Liver (tissue), 8 donors: ENCODE measurements at regions not wholly inside any gene's neighbourhood (a gene's known extent, or its start where the extent isn't known, plus 50 kb on each side); places are given as distances from the start of the nearest gene placed in this dataset.

ENCODE experiments used
- DNase-seq: peaks from one replicate; pipeline ENCODE4 v3.0.0-alpha.2; 2017; ENCODE audit warnings: low spot score
- H3K27ac ChIP-seq, 2 donors: one replicate each; pipeline ENCODE4 v1.7.0; 2013; ENCODE audit warnings: inconsistent platforms in 2 of 2, low read length in 2 of 2, control low read depth in 1 of 2, low read depth in 1 of 2, mild to moderate bottlenecking in 1 of 2
- H3K27me3 ChIP-seq, 4 donors: one replicate each; pipeline versions ENCODE4 v1.6.1 to v1.7.0; 2013; ENCODE audit warnings: low read length in 3 of 4, inconsistent platforms in 1 of 4, mild to moderate bottlenecking in 1 of 4, moderate library complexity in 1 of 4; ENCODE audit not compliant: control insufficient read depth in 4 of 4, insufficient read depth in 4 of 4
- H3K36me3 ChIP-seq, 4 donors: one replicate each; pipeline versions ENCODE4 v1.6.1 to v1.7.0; 2013; ENCODE audit warnings: low read length in 3 of 4, mild to moderate bottlenecking in 3 of 4, low read depth in 1 of 4, moderate library complexity in 1 of 4; ENCODE audit not compliant: control insufficient read depth in 4 of 4, insufficient read depth in 3 of 4
- H3K4me1 ChIP-seq, 4 donors: one replicate each; pipeline versions ENCODE4 v1.6.1 to v1.7.0; 2013; ENCODE audit warnings: low read length in 3 of 4, mild to moderate bottlenecking in 3 of 4, moderate library complexity in 1 of 4; ENCODE audit not compliant: control insufficient read depth in 4 of 4, insufficient read depth in 4 of 4
- H3K4me3 ChIP-seq, 3 donors: one replicate each; pipeline versions ENCODE4 v1.6.1 to v1.7.0; 2013; ENCODE audit warnings: low read length in 3 of 3, control low read depth in 1 of 3, low read depth in 1 of 3, mild to moderate bottlenecking in 1 of 3
- H3K9ac ChIP-seq, 2 donors: one replicate each; pipeline ENCODE4 v1.7.0; 2013; ENCODE audit warnings: low read length in 2 of 2, mild to moderate bottlenecking in 2 of 2, moderate library complexity in 2 of 2, control low read depth in 1 of 2, low read depth in 1 of 2
- H3K9me3 ChIP-seq, 4 donors: one replicate each; pipeline versions ENCODE4 v1.6.1 to v1.7.0; 2013; ENCODE audit warnings: low read length in 3 of 4; ENCODE audit not compliant: control insufficient read depth in 4 of 4
- EGR1 ChIP-seq, 2 donors: IDR thresholded peaks; 2 replicates each; pipeline ENCODE4 v1.6.1; 2016 to 2018; ENCODE audit warnings: antibody characterized with exemption in 2 of 2, low read depth in 2 of 2
- FOXA1 ChIP-seq: IDR thresholded peaks from 2 replicates; pipeline ENCODE4 v1.6.1; 2016; ENCODE audit warnings: antibody characterized with exemption
- FOXA2 ChIP-seq: IDR thresholded peaks from 2 replicates; pipeline ENCODE4 v1.6.1; 2016; ENCODE audit warnings: antibody characterized with exemption
- GABPA ChIP-seq, 2 donors: IDR thresholded peaks in 1 of 2; conservative IDR thresholded peaks in 1 of 2; 2 replicates each; pipeline ENCODE4 v1.6.1; 2016; ENCODE audit warnings: antibody characterized with exemption in 2 of 2, mild to moderate bottlenecking in 1 of 2, moderate library complexity in 1 of 2
- HNF4A ChIP-seq, 2 donors: conservative IDR thresholded peaks; 2 replicates each; pipeline ENCODE4 v1.6.1; 2016; ENCODE audit warnings: antibody characterized with exemption in 2 of 2, mild to moderate bottlenecking in 2 of 2
- HNF4G ChIP-seq: IDR thresholded peaks from 2 replicates; pipeline ENCODE4 v1.6.1; 2016; ENCODE audit warnings: antibody characterized with exemption
- JUND ChIP-seq, 2 donors: IDR thresholded peaks; 2 replicates each; pipeline ENCODE4 v1.6.1; 2016; ENCODE audit warnings: antibody characterized with exemption in 2 of 2
- NR2F2 ChIP-seq: IDR thresholded peaks from 2 replicates; pipeline ENCODE4 v1.6.1; 2016; ENCODE audit warnings: antibody characterized with exemption
- SP1 ChIP-seq: IDR thresholded peaks from 2 replicates; pipeline ENCODE4 v1.6.1; 2018; ENCODE audit warnings: antibody characterized with exemption, mild to moderate bottlenecking
- TAF1 ChIP-seq: conservative IDR thresholded peaks from 2 replicates; pipeline ENCODE4 v1.6.1; 2016; ENCODE audit warnings: antibody characterized with exemption, mild to moderate bottlenecking
- YY1 ChIP-seq: IDR thresholded peaks from 2 replicates; pipeline ENCODE4 v1.6.1; 2016; ENCODE audit warnings: antibody characterized with exemption, mild to moderate bottlenecking
- WGBS: extraction: QIAGEN DNeasy Blood & Tissue Kit; methylation state at CpG from one replicate; pipeline ENCODE4 v1.1.7; 2013; 5-methylcytosine and 5-hydroxymethylcytosine counted together
- TF ChIP-seq, protein P1 (sequence below): IDR thresholded peaks from 2 replicates; pipeline ENCODE4 v1.6.1; 2016; ENCODE audit warnings: antibody characterized with exemption
- TF ChIP-seq, protein P2 (sequence below): IDR thresholded peaks from 2 replicates; pipeline ENCODE4 v1.6.1; 2016; ENCODE audit warnings: antibody characterized with exemption
- TF ChIP-seq, protein P3 (sequence below): IDR thresholded peaks from 2 replicates; pipeline ENCODE4 v1.6.1; 2016; ENCODE audit warnings: antibody characterized with exemption, mild to moderate bottlenecking
- TF ChIP-seq, protein P4 (sequence below): fragments of 150-350 bp; IDR thresholded peaks from 2 replicates; pipeline ENCODE4 v1.5.1; 2017; ENCODE audit warnings: improper control_type of control experiment, low read depth, low read length; ENCODE audit not compliant: missing input control
- donor health status: healthy.
- donor health status: healthy.
- donor health status: healthy.
- donor health status: healthy.
- donor health status: healthy.

DNA sequence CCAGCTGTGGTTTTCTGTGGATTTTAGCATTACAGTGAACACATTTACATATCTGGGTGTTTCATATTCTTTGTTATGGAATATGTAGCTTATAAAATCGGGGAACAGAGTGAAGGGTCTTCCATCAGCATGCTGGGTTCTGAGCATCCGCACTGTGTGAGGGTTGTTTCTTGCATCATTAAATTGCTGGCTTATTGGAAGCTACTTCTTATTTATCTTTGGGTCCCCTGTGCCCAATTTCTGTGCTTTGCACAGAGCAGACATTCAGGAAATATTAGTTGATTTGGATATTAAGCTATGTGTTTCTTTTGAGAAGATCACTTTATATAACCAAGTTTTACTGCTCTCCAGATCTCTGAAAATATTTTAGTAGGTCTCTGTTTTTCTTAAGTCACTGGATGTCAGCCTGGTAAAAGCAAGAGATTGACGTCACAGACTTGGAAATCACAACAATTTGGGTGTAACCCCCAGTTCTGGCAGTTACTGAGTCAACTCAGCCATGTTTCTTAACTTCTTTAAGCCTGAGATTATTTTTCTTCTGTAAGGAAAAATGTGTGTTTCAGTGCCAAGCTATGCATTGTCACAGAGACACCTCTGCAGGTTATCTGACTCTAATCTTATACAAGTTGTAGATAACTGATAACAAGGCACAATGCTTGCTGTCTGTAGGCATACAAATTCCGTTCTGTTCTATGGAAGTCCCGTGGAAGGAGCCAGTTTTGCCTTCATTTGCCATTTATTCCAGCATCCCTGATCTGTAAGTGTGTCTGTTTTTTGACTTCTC, 258.3 kb upstream of the KAZN start:
- H3K36me3 ChIP-seq, result no peaks in the 10 kb centered on the region
- H3K4me3 ChIP-seq, result no peak overlapping the region
- peaks cover 0 to 4% (median 1%) of the 10 kb centered on the region in 4 donors for H3K27me3 ChIP-seq
- no peak for DNase-seq
- TF ChIP-seq JUND (IDR thresholded peaks at IDR 0.05) (no peak), SP1 (no peak), EGR1 (IDR thresholded peaks at IDR 0.05; ENCODE audit: low read depth in 2 of 2) (no peak)
- TF ChIP-seq, protein P1, sequence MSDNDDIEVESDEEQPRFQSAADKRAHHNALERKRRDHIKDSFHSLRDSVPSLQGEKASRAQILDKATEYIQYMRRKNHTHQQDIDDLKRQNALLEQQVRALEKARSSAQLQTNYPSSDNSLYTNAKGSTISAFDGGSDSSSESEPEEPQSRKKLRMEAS, result no peak
- TF ChIP-seq, protein P2, sequence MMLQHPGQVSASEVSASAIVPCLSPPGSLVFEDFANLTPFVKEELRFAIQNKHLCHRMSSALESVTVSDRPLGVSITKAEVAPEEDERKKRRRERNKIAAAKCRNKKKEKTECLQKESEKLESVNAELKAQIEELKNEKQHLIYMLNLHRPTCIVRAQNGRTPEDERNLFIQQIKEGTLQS, result no peak
- TF ChIP-seq, protein P3, sequence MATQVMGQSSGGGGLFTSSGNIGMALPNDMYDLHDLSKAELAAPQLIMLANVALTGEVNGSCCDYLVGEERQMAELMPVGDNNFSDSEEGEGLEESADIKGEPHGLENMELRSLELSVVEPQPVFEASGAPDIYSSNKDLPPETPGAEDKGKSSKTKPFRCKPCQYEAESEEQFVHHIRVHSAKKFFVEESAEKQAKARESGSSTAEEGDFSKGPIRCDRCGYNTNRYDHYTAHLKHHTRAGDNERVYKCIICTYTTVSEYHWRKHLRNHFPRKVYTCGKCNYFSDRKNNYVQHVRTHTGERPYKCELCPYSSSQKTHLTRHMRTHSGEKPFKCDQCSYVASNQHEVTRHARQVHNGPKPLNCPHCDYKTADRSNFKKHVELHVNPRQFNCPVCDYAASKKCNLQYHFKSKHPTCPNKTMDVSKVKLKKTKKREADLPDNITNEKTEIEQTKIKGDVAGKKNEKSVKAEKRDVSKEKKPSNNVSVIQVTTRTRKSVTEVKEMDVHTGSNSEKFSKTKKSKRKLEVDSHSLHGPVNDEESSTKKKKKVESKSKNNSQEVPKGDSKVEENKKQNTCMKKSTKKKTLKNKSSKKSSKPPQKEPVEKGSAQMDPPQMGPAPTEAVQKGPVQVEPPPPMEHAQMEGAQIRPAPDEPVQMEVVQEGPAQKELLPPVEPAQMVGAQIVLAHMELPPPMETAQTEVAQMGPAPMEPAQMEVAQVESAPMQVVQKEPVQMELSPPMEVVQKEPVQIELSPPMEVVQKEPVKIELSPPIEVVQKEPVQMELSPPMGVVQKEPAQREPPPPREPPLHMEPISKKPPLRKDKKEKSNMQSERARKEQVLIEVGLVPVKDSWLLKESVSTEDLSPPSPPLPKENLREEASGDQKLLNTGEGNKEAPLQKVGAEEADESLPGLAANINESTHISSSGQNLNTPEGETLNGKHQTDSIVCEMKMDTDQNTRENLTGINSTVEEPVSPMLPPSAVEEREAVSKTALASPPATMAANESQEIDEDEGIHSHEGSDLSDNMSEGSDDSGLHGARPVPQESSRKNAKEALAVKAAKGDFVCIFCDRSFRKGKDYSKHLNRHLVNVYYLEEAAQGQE, result no peak
- no peak overlapping the region for H3K9ac ChIP-seq
- no peak overlapping the region for H3K27ac ChIP-seq
- no peaks in the 10 kb centered on the region for H3K4me1 ChIP-seq
- peaks cover 0 to 3% (median 0%) of the 10 kb centered on the region in 4 donors for H3K9me3 ChIP-seq
- WGBS, result 43% methylated on average over 5 of the region's 5 CpGs

DNA sequence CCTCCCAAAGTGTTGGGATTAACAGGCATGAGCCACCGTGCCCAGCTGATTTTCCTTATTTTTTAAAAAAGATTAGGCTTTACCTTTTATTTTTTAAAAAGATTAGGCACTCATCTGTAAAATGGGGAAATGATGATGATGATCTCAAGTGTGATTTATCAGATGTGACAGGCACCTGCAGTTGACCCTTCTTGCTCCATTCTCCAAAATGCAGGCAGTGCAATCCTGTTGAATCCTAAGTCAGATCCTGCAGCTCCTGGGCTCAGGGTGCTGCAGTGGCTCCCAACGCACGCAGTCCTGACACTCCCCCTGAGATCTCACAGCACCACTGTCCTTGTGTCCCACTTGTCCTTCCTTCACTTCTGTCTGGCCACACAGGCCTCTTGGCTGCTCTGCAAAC, 257.3 kb upstream of the KAZN start:
- H3K9ac ChIP-seq, result no peak overlapping the region
- H3K27me3 ChIP-seq, result peaks cover 0 to 4% (median 1%) of the 10 kb centered on the region in 4 donors
- WGBS, result 82% methylated on average over 3 of the region's 3 CpGs
- no peaks in the 10 kb centered on the region for H3K4me1 ChIP-seq
- no peak overlapping the region for H3K27ac ChIP-seq
- H3K9me3 ChIP-seq, result no peaks in the 10 kb centered on the region
- no peak for DNase-seq
- no peaks in the 10 kb centered on the region for H3K36me3 ChIP-seq
- TF ChIP-seq YY1 (no peak), FOXA1 (no peak), EGR1 (IDR thresholded peaks at IDR 0.05; ENCODE audit: low read depth in 2 of 2) (no peak), NR2F2 (no peak), SP1 (no peak), GABPA (IDR thresholded peaks at IDR 0.05 in 1 of 2, conservative IDR thresholded peaks at IDR 0.05 in 1 of 2) (no peak), FOXA2 (no peak), TAF1 (no peak), HNF4G (no peak), HNF4A (conservative IDR thresholded peaks at IDR 0.05) (no peak), JUND (IDR thresholded peaks at IDR 0.05) (no peak)
- TF ChIP-seq, protein P2, result no peak
- TF ChIP-seq, protein P4, sequence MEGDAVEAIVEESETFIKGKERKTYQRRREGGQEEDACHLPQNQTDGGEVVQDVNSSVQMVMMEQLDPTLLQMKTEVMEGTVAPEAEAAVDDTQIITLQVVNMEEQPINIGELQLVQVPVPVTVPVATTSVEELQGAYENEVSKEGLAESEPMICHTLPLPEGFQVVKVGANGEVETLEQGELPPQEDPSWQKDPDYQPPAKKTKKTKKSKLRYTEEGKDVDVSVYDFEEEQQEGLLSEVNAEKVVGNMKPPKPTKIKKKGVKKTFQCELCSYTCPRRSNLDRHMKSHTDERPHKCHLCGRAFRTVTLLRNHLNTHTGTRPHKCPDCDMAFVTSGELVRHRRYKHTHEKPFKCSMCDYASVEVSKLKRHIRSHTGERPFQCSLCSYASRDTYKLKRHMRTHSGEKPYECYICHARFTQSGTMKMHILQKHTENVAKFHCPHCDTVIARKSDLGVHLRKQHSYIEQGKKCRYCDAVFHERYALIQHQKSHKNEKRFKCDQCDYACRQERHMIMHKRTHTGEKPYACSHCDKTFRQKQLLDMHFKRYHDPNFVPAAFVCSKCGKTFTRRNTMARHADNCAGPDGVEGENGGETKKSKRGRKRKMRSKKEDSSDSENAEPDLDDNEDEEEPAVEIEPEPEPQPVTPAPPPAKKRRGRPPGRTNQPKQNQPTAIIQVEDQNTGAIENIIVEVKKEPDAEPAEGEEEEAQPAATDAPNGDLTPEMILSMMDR, result no peak
- TF ChIP-seq, protein P3, result no peak
- TF ChIP-seq, protein P1, result no peak
- H3K4me3 ChIP-seq, result no peak overlapping the region
